ENCODE measurements at regions not wholly inside any gene's neighbourhood (a gene's known extent, or its start where the extent isn't known, plus 50 kb on each side); places are given as distances from the start of the nearest gene placed in this dataset.
A peak's percentile ranks its signal among the peaks of the same experiment; 100 is the strongest.

- no peak for DNase-seq
Measured at GRCh38 chr3:16658004-16658924, 53.0 kb upstream of the DAZL start.

GRCh38 chr3:16658925-16659793, 53.9 kb upstream of the DAZL start:
- no peak for DNase-seq

- no peak for DNase-seq
Measured at GRCh38 chr3:16663854-16664712, 58.9 kb upstream of the DAZL start.

- peak; percentile 76 for DNase-seq
Measured at GRCh38 chr3:16665282-16665741, 60.1 kb upstream of the DAZL start.

GRCh38 chr3:16666206-16666605, 61.0 kb upstream of the DAZL start:
- DNase-seq, result no peak

- peak; percentile 43 for DNase-seq
Measured at GRCh38 chr3:16667633-16668032, 62.4 kb upstream of the DAZL start.

- DNase-seq, result no peak
Measured at GRCh38 chr3:16668776-16669545, 63.7 kb upstream of the DAZL start.

GRCh38 chr3:16670191-16670590, 65.0 kb upstream of the DAZL start:
- no peak for DNase-seq

- no peak for DNase-seq
Measured at GRCh38 chr3:16671690-16672089, 66.5 kb upstream of the DAZL start.

- no peak for DNase-seq
Measured at GRCh38 chr3:16673530-16673929, 68.3 kb upstream of the DAZL start.

- no peak for DNase-seq
Measured at GRCh38 chr3:16675805-16676204, 70.6 kb upstream of the DAZL start.

- no peak for DNase-seq
Measured at GRCh38 chr3:16686679-16687078, 81.5 kb upstream of the DAZL start.

- DNase-seq, result no peak
Measured at GRCh38 chr3:16687221-16687620, 82.0 kb upstream of the DAZL start.

GRCh38 chr3:16692486-16693344, 87.5 kb upstream of the DAZL start:
- DNase-seq, result no peak

GRCh38 chr3:16693820-16694219, 88.6 kb upstream of the DAZL start:
- DNase-seq, result no peak

GRCh38 chr3:16695710-16696109, 90.5 kb upstream of the DAZL start:
- DNase-seq, result no peak

GRCh38 chr3:16697443-16698147, 92.4 kb upstream of the DAZL start:
- DNase-seq, result no peak

- no peak for DNase-seq
Measured at GRCh38 chr3:16700651-16701050, 95.4 kb upstream of the DAZL start.

- DNase-seq, result no peak
Measured at GRCh38 chr3:16704941-16705340, 99.7 kb upstream of the DAZL start.

- DNase-seq, result no peak
Measured at GRCh38 chr3:16707260-16707659, 102.0 kb upstream of the DAZL start.

Measured in T1000 (cell line).